Retinal pigment epithelial cell (primary cell): ENCODE measurements at regions not wholly inside any gene's neighbourhood (a gene's known extent, or its start where the extent isn't known, plus 50 kb on each side); places are given as distances from the start of the nearest gene placed in this dataset.
A peak's percentile ranks its signal among the peaks of the same experiment; 100 is the strongest.

Experiments used
- DNase-seq: peaks from one replicate; pipeline ENCODE4 v3.0.0-alpha.2; 2010; ENCODE audit warnings: low read depth
- H3K4me3 ChIP-seq: 2 replicates; pipeline ENCODE4 v1.5.1; 2011; ENCODE audit warnings: mild to moderate bottlenecking, low read length, control low read depth, moderate library complexity
- TF ChIP-seq, protein P1 (sequence below): conservative IDR thresholded peaks from 2 replicates; pipeline ENCODE4 v1.5.1; 2011; ENCODE audit warnings: low read depth, low read length, control low read depth, inconsistent platforms

DNA sequence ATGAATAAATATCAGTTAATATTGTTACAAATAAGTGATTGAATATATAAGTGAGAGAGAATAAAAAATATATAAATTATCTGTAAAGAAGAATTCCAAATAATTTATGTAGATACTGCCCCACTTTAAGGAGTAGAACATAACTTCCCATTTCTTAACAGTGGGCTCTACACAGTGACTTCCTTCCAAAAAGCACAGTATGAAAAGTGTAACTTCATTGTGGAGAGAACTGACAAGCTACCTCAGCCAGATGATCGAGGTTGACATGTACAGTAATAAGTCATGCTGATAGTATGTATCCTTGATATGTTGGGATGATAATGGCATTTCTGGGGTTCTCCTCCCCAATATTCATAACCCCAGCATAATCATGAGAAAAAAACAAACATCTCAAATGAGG, 191.9 kb upstream of the FN1 start:
- TF ChIP-seq, protein P1, sequence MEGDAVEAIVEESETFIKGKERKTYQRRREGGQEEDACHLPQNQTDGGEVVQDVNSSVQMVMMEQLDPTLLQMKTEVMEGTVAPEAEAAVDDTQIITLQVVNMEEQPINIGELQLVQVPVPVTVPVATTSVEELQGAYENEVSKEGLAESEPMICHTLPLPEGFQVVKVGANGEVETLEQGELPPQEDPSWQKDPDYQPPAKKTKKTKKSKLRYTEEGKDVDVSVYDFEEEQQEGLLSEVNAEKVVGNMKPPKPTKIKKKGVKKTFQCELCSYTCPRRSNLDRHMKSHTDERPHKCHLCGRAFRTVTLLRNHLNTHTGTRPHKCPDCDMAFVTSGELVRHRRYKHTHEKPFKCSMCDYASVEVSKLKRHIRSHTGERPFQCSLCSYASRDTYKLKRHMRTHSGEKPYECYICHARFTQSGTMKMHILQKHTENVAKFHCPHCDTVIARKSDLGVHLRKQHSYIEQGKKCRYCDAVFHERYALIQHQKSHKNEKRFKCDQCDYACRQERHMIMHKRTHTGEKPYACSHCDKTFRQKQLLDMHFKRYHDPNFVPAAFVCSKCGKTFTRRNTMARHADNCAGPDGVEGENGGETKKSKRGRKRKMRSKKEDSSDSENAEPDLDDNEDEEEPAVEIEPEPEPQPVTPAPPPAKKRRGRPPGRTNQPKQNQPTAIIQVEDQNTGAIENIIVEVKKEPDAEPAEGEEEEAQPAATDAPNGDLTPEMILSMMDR, result no peak
- DNase-seq, result no peak
- H3K4me3 ChIP-seq, result no peak overlapping the region

- no peak overlapping the region for H3K4me3 ChIP-seq
- TF ChIP-seq, protein P1, result no peak
- no peak for DNase-seq
Observed at GRCh38 chr2:215626812-215627281, 191.0 kb upstream of the FN1 start.

GRCh38 chr2:215626063-215626462, 190.2 kb upstream of the FN1 start:
- no peak overlapping the region for H3K4me3 ChIP-seq
- DNase-seq, result no peak
- TF ChIP-seq, protein P1, result no peak

- TF ChIP-seq, protein P1, result no peak
- no peak for DNase-seq
- no peak overlapping the region for H3K4me3 ChIP-seq
Observed at GRCh38 chr2:215625207-215625606, 189.3 kb upstream of the FN1 start.

GRCh38 chr2:215624423-215624829, 188.6 kb upstream of the FN1 start:
- TF ChIP-seq, protein P1, result no peak
- H3K4me3 ChIP-seq, result no peak overlapping the region
- peak; percentile 70 for DNase-seq

- TF ChIP-seq, protein P1, result no peak
- H3K4me3 ChIP-seq, result no peak overlapping the region
- DNase-seq, result no peak
Observed at GRCh38 chr2:215622837-215623236, 187.0 kb upstream of the FN1 start.

- TF ChIP-seq, protein P1, result no peak
- H3K4me3 ChIP-seq, result no peak overlapping the region
- no peak for DNase-seq
Observed at GRCh38 chr2:215621381-215621780, 185.5 kb upstream of the FN1 start.
